GM23338 (cell line): ENCODE measurements at regions not wholly inside any gene's neighbourhood (a gene's known extent, or its start where the extent isn't known, plus 50 kb on each side); places are given as distances from the start of the nearest gene placed in this dataset.
"Not testable (repeated sequence)": the region's sequence is repeated elsewhere in the genome, so short reads cannot be mapped to it uniquely, and the experiment has no call there.

Experiments used
- ATAC-seq: fragments of 200-7000 bp; cut with Tn5 transposase; 3 replicates; pipeline ENCODE4 v1.9.1; 2020
- DNase-seq: peaks from one replicate; pipeline ENCODE4 v3.0.0-alpha.2; 2015; ENCODE audit warnings: low spot score
- H2AFZ ChIP-seq: fragments of 200-600 bp; sonication (generic); 2 replicates; pipeline ENCODE4 v1.8.0; 2016; ENCODE audit warnings: antibody characterized with exemption, mild to moderate bottlenecking, moderate library complexity
- H3F3A ChIP-seq: fragments of 200-600 bp; sonication (generic); replicated peaks from 2 replicates; pipeline ENCODE4 v1.8.0; 2017; ENCODE audit warnings: antibody characterized with exemption, mixed run types, low read depth
- H3K27ac ChIP-seq: fragments of 200-600 bp; sonication (generic); 2 replicates; pipeline ENCODE4 v1.6.1; 2016; ENCODE audit warnings: low read depth
- H3K27me3 ChIP-seq: fragments of 200-600 bp; sonication (generic); 2 replicates; pipeline ENCODE4 v1.8.0; 2016; ENCODE audit warnings: mild to moderate bottlenecking, mixed run types, moderate library complexity; ENCODE audit not compliant: insufficient read depth
- H3K36me3 ChIP-seq: fragments of 200-600 bp; sonication (generic); 2 replicates; pipeline ENCODE4 v1.8.0; 2016; ENCODE audit warnings: mild to moderate bottlenecking; ENCODE audit not compliant: insufficient read depth
- H3K4me1 ChIP-seq: fragments of 200-600 bp; sonication (generic); 2 replicates; pipeline ENCODE4 v1.8.0; 2016; ENCODE audit warnings: mild to moderate bottlenecking, moderate library complexity; ENCODE audit not compliant: insufficient read depth
- H3K4me2 ChIP-seq: fragments of 200-600 bp; sonication (generic); 2 replicates; pipeline ENCODE4 v1.7.1; 2017; ENCODE audit warnings: mixed run types
- H3K4me3 ChIP-seq: fragments of 200-600 bp; sonication (generic); 2 replicates; pipeline ENCODE4 v1.6.1; 2016; ENCODE audit warnings: mixed run types
- H3K79me2 ChIP-seq: fragments of 200-600 bp; sonication (generic); replicated peaks from 2 replicates; pipeline ENCODE4 v1.8.0; 2017; ENCODE audit warnings: mild to moderate bottlenecking; ENCODE audit not compliant: insufficient read depth
- H3K9me2 ChIP-seq: fragments of 200-600 bp; sonication (generic); 2 replicates; pipeline ENCODE4 v1.8.0; 2017; ENCODE audit not compliant: insufficient read depth
- H4K20me1 ChIP-seq: fragments of 200-600 bp; sonication (generic); replicated peaks from 2 replicates; pipeline ENCODE4 v1.8.0; 2017; ENCODE audit warnings: mild to moderate bottlenecking; ENCODE audit not compliant: insufficient read depth
- H3K27ac Mint-ChIP-seq: 2 replicates; pipeline ENCODE4 v1.8.0; 2020; ENCODE audit warnings: inconsistent platforms, mild to moderate bottlenecking, moderate library complexity, mixed read lengths
- H3K27me3 Mint-ChIP-seq: 3 replicates; pipeline ENCODE4 v1.8.0; 2022; ENCODE audit warnings: low read depth, mild to moderate bottlenecking, moderate library complexity, mixed read lengths, inconsistent platforms; ENCODE audit not compliant: insufficient read depth, poor library complexity
- H3K36me3 Mint-ChIP-seq: 3 replicates; pipeline ENCODE4 v1.8.0; 2021; ENCODE audit warnings: low read depth, mild to moderate bottlenecking, inconsistent platforms, moderate library complexity, mixed read lengths
- H3K4me1 Mint-ChIP-seq: 3 replicates; pipeline ENCODE4 v1.8.0; 2020; ENCODE audit warnings: mild to moderate bottlenecking, inconsistent platforms, mixed read lengths
- H3K4me3 Mint-ChIP-seq: 3 replicates; pipeline ENCODE4 v1.8.0; 2021; ENCODE audit warnings: moderate library complexity, mild to moderate bottlenecking, inconsistent platforms, mixed read lengths
- H3K9me3 Mint-ChIP-seq: 3 replicates; pipeline ENCODE4 v1.8.0; 2020; ENCODE audit warnings: moderate library complexity, mild to moderate bottlenecking, inconsistent platforms, mixed read lengths
- EZH2 ChIP-seq: fragments of 200-600 bp; sonication (generic); IDR thresholded peaks from one replicate; pipeline ENCODE4 v1.8.0; 2017; ENCODE audit warnings: antibody characterized with exemption, mild to moderate bottlenecking, low read depth; ENCODE audit not compliant: unreplicated experiment
- EZH2phosphoT487 ChIP-seq: fragments of 200-600 bp; sonication (generic); IDR thresholded peaks from one replicate; pipeline ENCODE4 v1.8.1; 2018; ENCODE audit warnings: antibody characterized with exemption; ENCODE audit not compliant: unreplicated experiment
- JUNB ChIP-seq: IDR thresholded peaks from one replicate; pipeline ENCODE4 v1.6.1; 2016; ENCODE audit warnings: antibody characterized with exemption; ENCODE audit not compliant: unreplicated experiment
- POLR2AphosphoS5 ChIP-seq: IDR thresholded peaks from 2 replicates; pipeline ENCODE4 v1.6.1; 2016; ENCODE audit warnings: antibody characterized with exemption, low read depth
- STAT1 ChIP-seq: IDR thresholded peaks from one replicate; pipeline ENCODE4 v1.6.1; 2016; ENCODE audit warnings: antibody characterized with exemption; ENCODE audit not compliant: unreplicated experiment
- ZNF114 ChIP-seq: fragments of 250-450 bp; sonication (Bioruptor Pico); IDR thresholded peaks from 2 replicates; pipeline ENCODE4 v1.5.0; 2020; ENCODE audit warnings: mild to moderate bottlenecking, moderate library complexity
- ZNF331 ChIP-seq: fragments of 250-450 bp; sonication (Bioruptor Pico); IDR thresholded peaks from 2 replicates; pipeline ENCODE4 v1.5.0; 2020; ENCODE audit warnings: low read depth, mild to moderate bottlenecking, moderate library complexity
- TF ChIP-seq, protein P1 (sequence below): IDR thresholded peaks from one replicate; pipeline ENCODE4 v1.6.1; 2018; ENCODE audit warnings: antibody characterized with exemption; ENCODE audit not compliant: unreplicated experiment
- TF ChIP-seq, protein P2 (sequence below), 2 experiments: fragments of 200-600 bp in 1 of 2; sonication (generic) in 1 of 2; conservative IDR thresholded peaks; 2 replicates each; pipeline versions ENCODE4 v1.5.1 to v1.6.1; 2016 to 2017; ENCODE audit warnings: antibody characterized with exemption in 2 of 2, low read depth in 2 of 2, mild to moderate bottlenecking in 2 of 2, moderate library complexity in 1 of 2
- TF ChIP-seq, protein P3 (sequence below): IDR thresholded peaks from 2 replicates; pipeline ENCODE4 v1.6.1; 2016; ENCODE audit warnings: antibody characterized with exemption
- TF ChIP-seq, protein P4 (sequence below): fragments of 250-450 bp; sonication (Bioruptor Pico); IDR thresholded peaks from 2 replicates; pipeline ENCODE4 v1.5.0; 2020; ENCODE audit warnings: mild to moderate bottlenecking, moderate library complexity

DNA sequence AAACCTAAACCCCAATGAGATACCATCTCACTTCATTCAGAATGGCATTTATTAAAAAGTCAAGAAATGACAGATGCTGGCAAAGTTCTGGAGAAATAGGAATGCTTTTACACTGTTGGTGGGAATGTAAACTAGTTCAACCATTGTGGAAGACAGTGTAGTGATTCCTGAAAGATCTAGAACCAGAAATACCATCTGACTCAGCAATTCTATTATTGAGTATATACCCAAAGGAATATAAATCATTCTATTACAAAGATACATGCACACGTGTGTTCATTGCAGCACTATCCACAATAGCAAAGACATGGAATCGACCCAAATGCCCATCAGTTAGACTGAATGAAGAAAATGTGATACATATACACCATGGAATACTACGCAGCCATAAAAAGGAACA is 109.6 kb upstream of the PRKG2 start:
- not testable (repeated sequence) for H3K36me3 Mint-ChIP-seq, H3K4me1 ChIP-seq, H3K9me3 Mint-ChIP-seq, ATAC-seq, H3K27ac Mint-ChIP-seq, H3K4me3 ChIP-seq, H4K20me1 ChIP-seq, H3K4me3 Mint-ChIP-seq, H3K27me3 Mint-ChIP-seq, H3K9me2 ChIP-seq, H3K27ac ChIP-seq, H3K27me3 ChIP-seq, DNase-seq, H3K4me1 Mint-ChIP-seq, H3F3A ChIP-seq, H3K79me2 ChIP-seq, H3K36me3 ChIP-seq, H3K4me2 ChIP-seq, H2AFZ ChIP-seq

DNA sequence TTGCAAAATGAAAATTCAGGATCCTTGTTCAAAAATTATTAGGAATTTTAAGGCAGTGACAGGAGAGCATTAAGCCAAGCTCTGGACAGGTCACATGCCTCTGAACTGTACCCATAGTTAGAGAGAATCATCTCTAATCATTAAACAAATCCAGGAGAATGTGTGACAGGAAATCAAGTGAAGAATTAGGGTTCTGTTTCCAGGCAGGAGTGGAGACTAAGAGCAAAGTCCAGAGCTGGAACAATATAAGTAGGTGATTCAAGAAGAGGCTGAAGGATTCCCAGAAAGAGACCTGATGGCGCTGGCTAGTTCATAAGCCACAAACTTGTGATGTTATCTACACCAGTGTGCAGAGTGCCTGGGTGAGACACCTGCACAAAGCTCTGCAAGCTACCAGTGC is 104.6 kb upstream of the PRKG2 start:
- Mint-ChIP-seq H3K36me3 (no peaks in the 10 kb centered on the region), H3K9me3 (no peaks in the 10 kb centered on the region), H3K4me3 (no peak overlapping the region), H3K27me3 (no peaks in the 10 kb centered on the region), H3K27ac (no peak overlapping the region), H3K4me1 (no peaks in the 10 kb centered on the region)
- Histone ChIP-seq H3K27ac (no peak overlapping the region), H3F3A (no peaks in the 10 kb centered on the region), H3K79me2 (no peaks in the 10 kb centered on the region), H3K4me2 (no peak overlapping the region), H3K9me2 (peaks cover 5% of the 10 kb centered on the region; the same call in 1 of the 2 replicates), H2AFZ (peak overlapping the region; percentile 38; the same call in 1 of the 2 replicates), H3K4me1 (no peaks in the 10 kb centered on the region), H3K27me3 (no peaks in the 10 kb centered on the region), H4K20me1 (no peaks in the 10 kb centered on the region), H3K4me3 (no peak overlapping the region), H3K36me3 (no peaks in the 10 kb centered on the region)
- ATAC-seq (no peak), DNase-seq (no peak)
- TF ChIP-seq, protein P1, sequence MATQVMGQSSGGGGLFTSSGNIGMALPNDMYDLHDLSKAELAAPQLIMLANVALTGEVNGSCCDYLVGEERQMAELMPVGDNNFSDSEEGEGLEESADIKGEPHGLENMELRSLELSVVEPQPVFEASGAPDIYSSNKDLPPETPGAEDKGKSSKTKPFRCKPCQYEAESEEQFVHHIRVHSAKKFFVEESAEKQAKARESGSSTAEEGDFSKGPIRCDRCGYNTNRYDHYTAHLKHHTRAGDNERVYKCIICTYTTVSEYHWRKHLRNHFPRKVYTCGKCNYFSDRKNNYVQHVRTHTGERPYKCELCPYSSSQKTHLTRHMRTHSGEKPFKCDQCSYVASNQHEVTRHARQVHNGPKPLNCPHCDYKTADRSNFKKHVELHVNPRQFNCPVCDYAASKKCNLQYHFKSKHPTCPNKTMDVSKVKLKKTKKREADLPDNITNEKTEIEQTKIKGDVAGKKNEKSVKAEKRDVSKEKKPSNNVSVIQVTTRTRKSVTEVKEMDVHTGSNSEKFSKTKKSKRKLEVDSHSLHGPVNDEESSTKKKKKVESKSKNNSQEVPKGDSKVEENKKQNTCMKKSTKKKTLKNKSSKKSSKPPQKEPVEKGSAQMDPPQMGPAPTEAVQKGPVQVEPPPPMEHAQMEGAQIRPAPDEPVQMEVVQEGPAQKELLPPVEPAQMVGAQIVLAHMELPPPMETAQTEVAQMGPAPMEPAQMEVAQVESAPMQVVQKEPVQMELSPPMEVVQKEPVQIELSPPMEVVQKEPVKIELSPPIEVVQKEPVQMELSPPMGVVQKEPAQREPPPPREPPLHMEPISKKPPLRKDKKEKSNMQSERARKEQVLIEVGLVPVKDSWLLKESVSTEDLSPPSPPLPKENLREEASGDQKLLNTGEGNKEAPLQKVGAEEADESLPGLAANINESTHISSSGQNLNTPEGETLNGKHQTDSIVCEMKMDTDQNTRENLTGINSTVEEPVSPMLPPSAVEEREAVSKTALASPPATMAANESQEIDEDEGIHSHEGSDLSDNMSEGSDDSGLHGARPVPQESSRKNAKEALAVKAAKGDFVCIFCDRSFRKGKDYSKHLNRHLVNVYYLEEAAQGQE = no peak
- TF ChIP-seq JUNB = no peak
- TF ChIP-seq EZH2phosphoT487 = no peak
- TF ChIP-seq, protein P2, sequence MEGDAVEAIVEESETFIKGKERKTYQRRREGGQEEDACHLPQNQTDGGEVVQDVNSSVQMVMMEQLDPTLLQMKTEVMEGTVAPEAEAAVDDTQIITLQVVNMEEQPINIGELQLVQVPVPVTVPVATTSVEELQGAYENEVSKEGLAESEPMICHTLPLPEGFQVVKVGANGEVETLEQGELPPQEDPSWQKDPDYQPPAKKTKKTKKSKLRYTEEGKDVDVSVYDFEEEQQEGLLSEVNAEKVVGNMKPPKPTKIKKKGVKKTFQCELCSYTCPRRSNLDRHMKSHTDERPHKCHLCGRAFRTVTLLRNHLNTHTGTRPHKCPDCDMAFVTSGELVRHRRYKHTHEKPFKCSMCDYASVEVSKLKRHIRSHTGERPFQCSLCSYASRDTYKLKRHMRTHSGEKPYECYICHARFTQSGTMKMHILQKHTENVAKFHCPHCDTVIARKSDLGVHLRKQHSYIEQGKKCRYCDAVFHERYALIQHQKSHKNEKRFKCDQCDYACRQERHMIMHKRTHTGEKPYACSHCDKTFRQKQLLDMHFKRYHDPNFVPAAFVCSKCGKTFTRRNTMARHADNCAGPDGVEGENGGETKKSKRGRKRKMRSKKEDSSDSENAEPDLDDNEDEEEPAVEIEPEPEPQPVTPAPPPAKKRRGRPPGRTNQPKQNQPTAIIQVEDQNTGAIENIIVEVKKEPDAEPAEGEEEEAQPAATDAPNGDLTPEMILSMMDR (conservative IDR thresholded peaks at IDR 0.05; ENCODE audit: low read depth in 2 of 2) = no peak
- TF ChIP-seq, protein P3, sequence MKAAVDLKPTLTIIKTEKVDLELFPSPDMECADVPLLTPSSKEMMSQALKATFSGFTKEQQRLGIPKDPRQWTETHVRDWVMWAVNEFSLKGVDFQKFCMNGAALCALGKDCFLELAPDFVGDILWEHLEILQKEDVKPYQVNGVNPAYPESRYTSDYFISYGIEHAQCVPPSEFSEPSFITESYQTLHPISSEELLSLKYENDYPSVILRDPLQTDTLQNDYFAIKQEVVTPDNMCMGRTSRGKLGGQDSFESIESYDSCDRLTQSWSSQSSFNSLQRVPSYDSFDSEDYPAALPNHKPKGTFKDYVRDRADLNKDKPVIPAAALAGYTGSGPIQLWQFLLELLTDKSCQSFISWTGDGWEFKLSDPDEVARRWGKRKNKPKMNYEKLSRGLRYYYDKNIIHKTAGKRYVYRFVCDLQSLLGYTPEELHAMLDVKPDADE = no peak
- TF ChIP-seq ZNF114 (CRISPR knock-in tag) = no peak
- TF ChIP-seq, protein P4, sequence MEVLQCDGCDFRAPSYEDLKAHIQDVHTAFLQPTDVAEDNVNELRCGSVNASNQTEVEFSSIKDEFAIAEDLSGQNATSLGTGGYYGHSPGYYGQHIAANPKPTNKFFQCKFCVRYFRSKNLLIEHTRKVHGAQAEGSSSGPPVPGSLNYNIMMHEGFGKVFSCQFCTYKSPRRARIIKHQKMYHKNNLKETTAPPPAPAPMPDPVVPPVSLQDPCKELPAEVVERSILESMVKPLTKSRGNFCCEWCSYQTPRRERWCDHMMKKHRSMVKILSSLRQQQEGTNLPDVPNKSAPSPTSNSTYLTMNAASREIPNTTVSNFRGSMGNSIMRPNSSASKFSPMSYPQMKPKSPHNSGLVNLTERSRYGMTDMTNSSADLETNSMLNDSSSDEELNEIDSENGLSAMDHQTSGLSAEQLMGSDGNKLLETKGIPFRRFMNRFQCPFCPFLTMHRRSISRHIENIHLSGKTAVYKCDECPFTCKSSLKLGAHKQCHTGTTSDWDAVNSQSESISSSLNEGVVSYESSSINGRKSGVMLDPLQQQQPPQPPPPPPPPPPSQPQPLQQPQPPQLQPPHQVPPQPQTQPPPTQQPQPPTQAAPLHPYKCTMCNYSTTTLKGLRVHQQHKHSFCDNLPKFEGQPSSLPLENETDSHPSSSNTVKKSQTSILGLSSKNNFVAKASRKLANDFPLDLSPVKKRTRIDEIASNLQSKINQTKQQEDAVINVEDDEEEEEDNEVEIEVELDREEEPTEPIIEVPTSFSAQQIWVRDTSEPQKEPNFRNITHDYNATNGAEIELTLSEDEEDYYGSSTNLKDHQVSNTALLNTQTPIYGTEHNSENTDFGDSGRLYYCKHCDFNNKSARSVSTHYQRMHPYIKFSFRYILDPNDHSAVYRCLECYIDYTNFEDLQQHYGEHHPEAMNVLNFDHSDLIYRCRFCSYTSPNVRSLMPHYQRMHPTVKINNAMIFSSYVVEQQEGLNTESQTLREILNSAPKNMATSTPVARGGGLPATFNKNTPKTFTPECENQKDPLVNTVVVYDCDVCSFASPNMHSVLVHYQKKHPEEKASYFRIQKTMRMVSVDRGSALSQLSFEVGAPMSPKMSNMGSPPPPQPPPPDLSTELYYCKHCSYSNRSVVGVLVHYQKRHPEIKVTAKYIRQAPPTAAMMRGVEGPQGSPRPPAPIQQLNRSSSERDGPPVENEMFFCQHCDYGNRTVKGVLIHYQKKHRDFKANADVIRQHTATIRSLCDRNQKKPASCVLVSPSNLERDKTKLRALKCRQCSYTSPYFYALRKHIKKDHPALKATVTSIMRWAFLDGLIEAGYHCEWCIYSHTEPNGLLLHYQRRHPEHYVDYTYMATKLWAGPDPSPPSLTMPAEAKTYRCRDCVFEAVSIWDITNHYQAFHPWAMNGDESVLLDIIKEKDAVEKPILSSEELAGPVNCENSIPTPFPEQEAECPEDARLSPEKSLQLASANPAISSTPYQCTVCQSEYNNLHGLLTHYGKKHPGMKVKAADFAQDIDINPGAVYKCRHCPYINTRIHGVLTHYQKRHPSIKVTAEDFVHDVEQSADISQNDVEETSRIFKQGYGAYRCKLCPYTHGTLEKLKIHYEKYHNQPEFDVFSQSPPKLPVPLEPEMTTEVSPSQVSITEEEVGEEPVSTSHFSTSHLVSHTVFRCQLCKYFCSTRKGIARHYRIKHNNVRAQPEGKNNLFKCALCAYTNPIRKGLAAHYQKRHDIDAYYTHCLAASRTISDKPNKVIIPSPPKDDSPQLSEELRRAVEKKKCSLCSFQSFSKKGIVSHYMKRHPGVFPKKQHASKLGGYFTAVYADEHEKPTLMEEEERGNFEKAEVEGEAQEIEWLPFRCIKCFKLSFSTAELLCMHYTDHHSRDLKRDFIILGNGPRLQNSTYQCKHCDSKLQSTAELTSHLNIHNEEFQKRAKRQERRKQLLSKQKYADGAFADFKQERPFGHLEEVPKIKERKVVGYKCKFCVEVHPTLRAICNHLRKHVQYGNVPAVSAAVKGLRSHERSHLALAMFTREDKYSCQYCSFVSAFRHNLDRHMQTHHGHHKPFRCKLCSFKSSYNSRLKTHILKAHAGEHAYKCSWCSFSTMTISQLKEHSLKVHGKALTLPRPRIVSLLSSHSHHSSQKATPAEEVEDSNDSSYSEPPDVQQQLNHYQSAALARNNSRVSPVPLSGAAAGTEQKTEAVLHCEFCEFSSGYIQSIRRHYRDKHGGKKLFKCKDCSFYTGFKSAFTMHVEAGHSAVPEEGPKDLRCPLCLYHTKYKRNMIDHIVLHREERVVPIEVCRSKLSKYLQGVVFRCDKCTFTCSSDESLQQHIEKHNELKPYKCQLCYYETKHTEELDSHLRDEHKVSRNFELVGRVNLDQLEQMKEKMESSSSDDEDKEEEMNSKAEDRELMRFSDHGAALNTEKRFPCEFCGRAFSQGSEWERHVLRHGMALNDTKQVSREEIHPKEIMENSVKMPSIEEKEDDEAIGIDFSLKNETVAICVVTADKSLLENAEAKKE (CRISPR knock-in tag) = no peak
- TF ChIP-seq STAT1 = no peak
- no peak for TF ChIP-seq POLR2AphosphoS5
- TF ChIP-seq ZNF331 (CRISPR knock-in tag) = no peak
- TF ChIP-seq EZH2 = no peak
